ENCODE measurements at regions not wholly inside any gene's neighbourhood (a gene's known extent, or its start where the extent isn't known, plus 50 kb on each side); places are given as distances from the start of the nearest gene placed in this dataset.
A peak's percentile ranks its signal among the peaks of the same experiment; 100 is the strongest.
"Not testable (repeated sequence)": the region's sequence is repeated elsewhere in the genome, so short reads cannot be mapped to it uniquely, and the experiment has no call there.

DNA sequence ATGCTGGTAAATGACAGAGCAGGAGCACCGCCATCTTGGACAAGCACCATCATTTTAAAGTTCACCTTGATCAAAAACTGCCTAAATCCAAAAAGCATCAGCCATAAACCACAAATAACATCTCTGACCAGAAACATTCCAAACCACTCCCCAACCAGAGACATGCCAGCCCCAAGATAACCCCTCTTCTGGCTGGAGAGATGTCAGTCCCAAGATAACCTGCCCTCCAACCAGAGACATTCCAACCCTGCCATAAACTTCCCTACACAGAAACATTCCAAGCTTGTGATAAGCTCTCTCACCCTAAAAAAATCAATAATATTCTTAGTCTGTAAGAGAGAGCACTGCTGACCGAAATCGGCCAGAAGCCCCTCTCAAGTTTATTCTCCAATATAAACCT lies 659.3 kb downstream of the XPNPEP1 start:
- DNase-seq = no peak

DNA sequence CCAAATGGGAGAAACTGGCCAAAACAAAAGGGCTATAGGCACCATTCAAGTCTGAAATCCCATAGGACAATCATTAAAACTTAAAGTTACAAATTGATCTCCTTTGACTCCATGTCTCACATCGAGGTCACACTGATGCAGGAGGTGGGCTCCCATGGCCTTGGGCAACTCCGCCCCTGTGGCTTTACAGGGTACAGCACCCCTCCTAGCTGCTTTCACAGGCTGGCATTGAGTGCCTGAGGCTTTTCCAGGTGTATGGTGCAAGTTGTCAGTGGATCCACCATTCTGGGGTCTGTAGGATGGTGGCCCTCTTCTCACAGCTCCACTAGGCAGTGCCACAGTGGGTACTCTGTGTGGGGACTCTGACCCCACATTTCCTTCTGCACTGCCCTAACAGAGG lies 662.1 kb downstream of the XPNPEP1 start:
- no peak for DNase-seq

GRCh38 chr10:109259293-109259692 lies 664.0 kb downstream of the XPNPEP1 start:
- DNase-seq = no peak

GRCh38 chr10:109253306-109253705 lies 670.0 kb downstream of the XPNPEP1 start:
- no peak for DNase-seq

DNA sequence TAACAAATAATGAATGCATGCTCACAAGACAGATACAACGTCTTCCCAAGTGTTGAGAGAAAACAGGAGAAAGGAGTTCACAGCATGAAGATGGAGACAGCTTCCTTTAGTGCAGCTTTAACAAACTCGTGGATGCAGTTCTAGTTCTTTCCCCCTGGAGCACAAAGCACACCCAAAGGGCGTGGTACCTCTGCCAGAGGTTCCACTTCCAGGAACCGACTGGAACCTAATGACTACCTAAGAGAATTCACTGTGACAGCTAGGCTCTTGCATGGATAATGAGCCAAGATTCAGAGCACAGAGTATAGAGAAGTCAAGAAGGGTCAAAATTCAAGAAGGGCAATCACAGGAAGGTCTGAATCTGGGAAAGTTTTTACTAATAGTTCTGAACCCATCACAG lies 673.2 kb downstream of the XPNPEP1 start:
- no peak for DNase-seq

DNA sequence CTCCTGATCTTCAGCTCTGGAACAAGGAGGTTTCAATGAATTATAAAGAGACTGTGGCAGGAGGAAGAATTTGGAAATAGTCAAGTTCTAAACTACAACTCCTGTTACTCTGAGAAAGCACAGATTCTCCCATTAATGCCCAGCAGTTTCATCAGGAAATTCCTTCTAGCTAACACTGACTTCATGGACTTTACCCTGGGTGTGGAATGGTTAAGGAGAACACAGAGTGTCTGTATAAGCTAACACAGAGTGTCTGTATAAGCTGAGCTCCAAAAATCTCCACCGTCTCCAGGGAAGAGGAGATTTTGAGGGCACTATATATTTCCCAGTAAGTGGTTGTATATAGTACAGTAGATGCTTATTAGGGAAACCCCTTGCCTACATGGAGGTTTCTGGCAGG lies 675.5 kb downstream of the XPNPEP1 start:
- no peak for DNase-seq

- no peak for DNase-seq
These were observed 677.5 kb downstream of the XPNPEP1 start for GRCh38 chr10:109245821-109246220.

- DNase-seq = no peak
These were observed 683.9 kb downstream of the XPNPEP1 start for GRCh38 chr10:109239371-109239770.

- DNase-seq = no peak
These were observed 685.6 kb downstream of the XPNPEP1 start for GRCh38 chr10:109237682-109238081.

- DNase-seq = no peak
These were observed 686.3 kb downstream of the XPNPEP1 start for GRCh38 chr10:109237050-109237449.

DNA sequence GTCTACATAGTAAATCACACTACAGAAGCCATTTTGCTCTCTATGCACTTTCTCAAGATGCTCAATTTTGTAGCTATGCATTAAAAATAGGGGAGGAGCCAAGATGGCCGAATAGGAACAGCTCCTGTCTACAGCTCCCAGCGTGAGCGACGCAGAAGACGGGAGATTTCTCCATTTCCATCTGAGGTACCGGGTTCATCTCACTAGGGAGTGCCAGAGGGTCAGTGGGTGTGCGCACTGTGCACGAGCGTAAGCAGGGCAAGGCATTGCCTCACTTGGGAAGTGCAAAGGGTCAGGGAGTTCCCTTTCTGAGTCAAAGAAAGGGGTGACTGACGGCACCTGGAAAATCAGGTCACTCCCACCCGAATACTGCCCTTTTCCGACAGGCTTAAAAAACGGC lies 699.8 kb downstream of the XPNPEP1 start:
- DNase-seq = not testable (repeated sequence)

DNA sequence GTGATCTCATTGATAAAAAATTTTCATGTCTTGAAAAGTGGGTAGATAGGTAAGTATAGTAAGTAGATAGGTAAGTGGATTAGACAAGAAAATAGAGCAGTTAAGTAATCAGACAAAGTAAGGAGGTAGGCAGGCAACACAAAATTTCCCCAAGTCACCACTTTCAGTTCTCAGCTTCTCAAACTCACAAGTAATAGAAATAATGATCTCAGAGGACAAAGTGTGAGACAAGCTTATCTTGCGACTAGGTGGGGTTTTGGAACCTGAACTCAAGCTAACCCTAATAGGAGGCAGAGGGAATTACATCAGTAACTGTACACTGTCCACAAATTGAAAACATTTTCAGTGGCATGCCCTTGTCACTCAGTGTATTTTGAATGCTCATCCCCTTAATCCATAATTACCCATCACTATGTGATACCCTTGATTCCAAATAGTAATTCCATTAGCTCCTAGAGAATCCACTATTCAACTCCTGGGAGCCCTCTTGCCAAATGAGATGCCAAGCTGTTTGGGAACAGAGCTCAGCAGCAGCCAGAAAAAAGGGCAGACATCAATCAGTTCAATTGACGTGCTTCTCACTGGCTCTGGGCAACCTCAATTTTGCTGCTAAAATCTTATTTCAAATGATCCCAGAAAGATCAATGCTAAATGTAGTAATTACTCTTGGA lies 703.2 kb downstream of the XPNPEP1 start:
- DNase-seq = no peak

DNA sequence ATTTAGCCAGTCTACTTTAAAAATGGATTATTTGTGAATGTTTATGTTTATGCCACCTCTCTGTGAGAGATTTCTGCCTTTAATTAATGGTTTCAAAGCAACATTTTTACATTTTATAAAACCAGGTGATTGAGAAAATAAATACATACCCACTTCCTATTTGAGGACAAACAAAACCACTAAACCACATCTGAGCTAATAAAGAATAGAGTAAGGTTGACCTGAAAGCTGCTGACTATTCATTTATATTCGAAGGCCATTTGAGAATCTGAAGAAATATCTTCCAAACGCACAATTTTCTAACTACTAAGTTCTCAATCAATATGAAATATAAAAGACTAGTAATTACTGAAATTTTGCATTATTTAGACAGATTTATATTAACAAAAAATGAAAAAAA lies 705.1 kb downstream of the XPNPEP1 start:
- DNase-seq = no peak

GRCh38 chr10:109215291-109216075 lies 707.8 kb downstream of the XPNPEP1 start:
- peak; percentile 56 for DNase-seq

- DNase-seq = not testable (repeated sequence)
These were observed 708.4 kb downstream of the XPNPEP1 start for GRCh38 chr10:109214891-109215290.

DNA sequence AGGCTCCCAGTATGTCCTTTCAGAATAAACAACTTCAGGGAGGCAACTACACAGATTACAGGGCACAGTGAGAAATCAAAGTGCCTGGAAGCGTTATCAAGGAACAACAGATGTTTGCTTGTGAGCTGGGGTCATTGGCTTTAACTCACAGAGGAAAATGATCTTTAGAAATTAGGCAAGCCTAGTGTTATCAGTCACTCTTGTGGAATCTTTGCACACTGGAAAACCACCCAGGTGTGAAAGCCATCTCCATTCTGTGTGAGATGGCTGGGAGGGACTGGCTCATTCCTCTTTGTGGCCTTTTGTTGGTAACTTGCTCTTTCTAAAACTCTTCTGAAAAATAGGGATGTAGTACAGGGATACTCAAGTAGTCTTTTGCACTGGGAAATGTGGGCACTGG lies 716.0 kb downstream of the XPNPEP1 start:
- DNase-seq = peak; percentile 48

DNA sequence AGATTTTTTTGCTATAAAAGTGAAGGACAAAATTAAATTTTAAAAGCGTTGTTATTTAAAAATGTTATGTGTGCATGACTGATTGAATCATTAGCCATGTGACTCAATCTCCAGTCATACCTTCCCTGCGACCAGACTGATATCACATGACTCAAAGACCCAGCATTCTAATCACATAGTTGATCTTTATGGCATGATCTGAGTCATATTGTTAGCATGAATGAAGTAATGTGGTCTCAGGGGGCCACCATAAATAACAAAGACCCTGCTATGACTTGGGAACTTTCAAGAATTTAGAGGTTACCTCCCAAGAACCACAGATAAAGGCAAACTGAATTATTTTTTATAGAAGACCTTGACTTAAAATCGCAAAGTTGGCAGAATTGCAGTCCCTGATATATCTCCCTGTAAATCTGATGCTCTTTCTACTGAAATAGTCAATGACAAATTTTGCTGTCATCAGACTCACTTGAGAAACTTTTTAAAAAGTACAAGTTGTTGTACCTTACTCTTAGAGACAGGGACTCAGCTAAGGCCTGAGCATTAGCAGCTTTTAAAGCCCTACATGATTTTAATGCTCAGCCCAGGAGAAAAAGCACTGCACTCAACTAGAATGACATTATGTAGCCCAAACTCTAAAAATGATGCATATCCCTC lies 717.3 kb downstream of the XPNPEP1 start:
- peak; percentile 94 for DNase-seq

DNA sequence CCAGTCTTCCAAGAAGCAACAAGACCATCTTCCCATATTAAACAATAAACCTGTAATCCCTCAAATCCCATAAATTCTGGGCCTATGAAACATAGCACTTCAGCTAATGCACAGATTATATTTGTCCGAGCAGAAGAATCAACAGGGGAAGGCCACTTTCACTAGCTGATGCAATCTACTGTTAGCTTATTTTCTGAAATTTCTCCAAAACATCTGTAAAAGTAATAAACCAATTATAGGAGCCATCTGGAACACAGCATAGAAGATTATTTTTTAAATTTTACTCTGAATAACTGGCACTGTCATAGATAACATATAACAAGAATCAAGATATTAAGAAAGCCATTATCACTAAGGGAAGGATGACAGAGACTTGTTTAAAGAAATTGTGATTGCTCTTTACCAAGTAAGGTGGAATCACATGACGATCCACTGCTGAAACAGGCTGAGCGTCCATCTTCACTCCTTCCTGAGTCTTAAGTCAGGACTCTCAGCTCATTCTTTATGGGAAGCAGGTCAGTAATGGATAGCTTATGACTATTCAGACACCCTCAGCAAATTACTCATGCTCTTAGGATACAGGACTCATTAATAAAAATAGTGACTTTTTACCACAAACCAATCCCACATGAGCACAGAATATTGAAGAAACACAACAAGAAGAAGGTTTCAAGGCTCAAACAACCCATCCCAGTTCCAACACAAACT lies 719.5 kb downstream of the XPNPEP1 start:
- DNase-seq = peak; percentile 22

- no peak for DNase-seq
These were observed 721.2 kb downstream of the XPNPEP1 start for GRCh38 chr10:109202111-109202510.

GRCh38 chr10:109200646-109201045 lies 722.7 kb downstream of the XPNPEP1 start:
- DNase-seq = no peak

- no peak for DNase-seq
These were observed 731.5 kb downstream of the XPNPEP1 start for GRCh38 chr10:109191823-109192222.

GRCh38 chr10:109191341-109191740 lies 732.0 kb downstream of the XPNPEP1 start:
- no peak for DNase-seq

- DNase-seq = no peak
These were observed 735.6 kb downstream of the XPNPEP1 start for GRCh38 chr10:109187677-109188076.
